ENCODE measurements at regions not wholly inside any gene's neighbourhood (a gene's known extent, or its start where the extent isn't known, plus 50 kb on each side); places are given as distances from the start of the nearest gene placed in this dataset.
A peak's percentile ranks its signal among the peaks of the same experiment; 100 is the strongest.

DNA sequence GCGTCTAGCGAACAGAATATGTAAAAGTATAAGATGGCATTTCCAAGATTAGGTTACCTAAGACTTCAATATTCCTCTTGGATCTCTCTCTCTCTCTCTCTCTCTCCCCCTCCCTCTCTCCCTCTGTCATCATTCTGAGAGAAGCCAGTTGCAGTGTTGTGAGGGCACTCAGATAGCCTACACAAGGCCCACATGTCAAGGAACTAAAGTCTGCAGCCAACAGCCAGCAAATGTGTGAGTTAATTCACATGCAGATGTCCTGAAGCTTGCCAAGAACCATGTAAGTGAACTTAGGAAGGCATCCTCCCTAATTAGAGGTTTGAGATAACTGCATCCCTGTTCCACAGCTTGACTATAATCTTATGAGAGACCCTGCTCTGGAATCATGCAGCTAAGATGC lies 822.9 kb upstream of the PRR20A start:
- TF ChIP-seq, protein P1, sequence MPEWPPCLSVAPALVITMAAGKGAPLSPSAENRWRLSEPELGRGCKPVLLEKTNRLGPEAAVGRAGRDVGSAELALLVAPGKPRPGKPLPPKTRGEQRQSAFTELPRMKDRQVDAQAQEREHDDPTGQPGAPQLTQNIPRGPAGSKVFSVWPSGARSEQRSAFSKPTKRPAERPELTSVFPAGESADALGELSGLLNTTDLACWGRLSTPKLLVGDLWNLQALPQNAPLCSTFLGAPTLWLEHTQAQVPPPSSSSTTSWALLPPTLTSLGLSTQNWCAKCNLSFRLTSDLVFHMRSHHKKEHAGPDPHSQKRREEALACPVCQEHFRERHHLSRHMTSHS (tag by site-specific recombination; IDR thresholded peaks at IDR 0.05), result no peak
- TF ChIP-seq ZNF768 (tag by site-specific recombination; IDR thresholded peaks at IDR 0.05) (no peak), ZXDB (tag by site-specific recombination; IDR thresholded peaks at IDR 0.05) (no peak), ZNF146 (tag by site-specific recombination; IDR thresholded peaks at IDR 0.05) (no peak), ZNF211 (tag by site-specific recombination; IDR thresholded peaks at IDR 0.05; ENCODE audit: low read depth) (no peak)
- TF ChIP-seq, protein P2, sequence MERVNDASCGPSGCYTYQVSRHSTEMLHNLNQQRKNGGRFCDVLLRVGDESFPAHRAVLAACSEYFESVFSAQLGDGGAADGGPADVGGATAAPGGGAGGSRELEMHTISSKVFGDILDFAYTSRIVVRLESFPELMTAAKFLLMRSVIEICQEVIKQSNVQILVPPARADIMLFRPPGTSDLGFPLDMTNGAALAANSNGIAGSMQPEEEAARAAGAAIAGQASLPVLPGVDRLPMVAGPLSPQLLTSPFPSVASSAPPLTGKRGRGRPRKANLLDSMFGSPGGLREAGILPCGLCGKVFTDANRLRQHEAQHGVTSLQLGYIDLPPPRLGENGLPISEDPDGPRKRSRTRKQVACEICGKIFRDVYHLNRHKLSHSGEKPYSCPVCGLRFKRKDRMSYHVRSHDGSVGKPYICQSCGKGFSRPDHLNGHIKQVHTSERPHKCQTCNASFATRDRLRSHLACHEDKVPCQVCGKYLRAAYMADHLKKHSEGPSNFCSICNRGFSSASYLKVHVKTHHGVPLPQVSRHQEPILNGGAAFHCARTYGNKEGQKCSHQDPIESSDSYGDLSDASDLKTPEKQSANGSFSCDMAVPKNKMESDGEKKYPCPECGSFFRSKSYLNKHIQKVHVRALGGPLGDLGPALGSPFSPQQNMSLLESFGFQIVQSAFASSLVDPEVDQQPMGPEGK (tag by site-specific recombination; IDR thresholded peaks at IDR 0.05), result no peak
- H3K4me3 ChIP-seq (ENCODE audit: low read depth, low read length), result no peak overlapping the region
- H3K4me1 ChIP-seq (ENCODE audit: control insufficient read depth, insufficient read depth, low read length), result no peaks in the 10 kb centered on the region
- no peaks in the 10 kb centered on the region for H3K36me3 ChIP-seq (ENCODE audit: control insufficient read depth in 2 of 2, insufficient read depth in 1 of 2, low read length in 2 of 2)
- ChIA-PET POLR2A (no interaction called here), CTCF (no interaction called here)
- no peak overlapping the region for H3K27ac ChIP-seq (ENCODE audit: extremely low read depth, low read depth, low read length)
- no peaks in the 10 kb centered on the region for H3K9me3 ChIP-seq (ENCODE audit: control insufficient read depth, insufficient read depth, low read depth, low read length)

DNA sequence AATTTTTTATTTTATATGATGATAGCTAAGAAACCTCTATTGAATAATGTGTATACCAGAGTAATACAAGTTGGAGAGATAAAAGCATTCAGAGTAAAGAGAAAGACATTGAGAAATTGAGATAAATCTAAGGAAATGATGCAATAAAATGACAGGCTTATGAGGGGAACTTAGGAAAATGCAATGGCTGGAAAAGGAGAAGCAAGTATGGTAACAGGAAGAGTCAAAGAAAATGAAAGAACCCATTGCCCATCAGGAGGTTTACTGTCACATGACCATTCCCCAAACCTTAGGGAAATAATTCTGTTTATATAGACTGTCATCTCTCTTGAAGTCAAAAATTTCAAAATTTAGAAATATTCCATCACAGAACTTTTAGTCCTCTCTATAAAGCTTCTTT lies 808.0 kb upstream of the PRR20A start:
- H3K4me3 ChIP-seq (ENCODE audit: low read depth, low read length), result no peak overlapping the region
- ChIA-PET POLR2A (no interaction called here), CTCF (no interaction called here)

DNA sequence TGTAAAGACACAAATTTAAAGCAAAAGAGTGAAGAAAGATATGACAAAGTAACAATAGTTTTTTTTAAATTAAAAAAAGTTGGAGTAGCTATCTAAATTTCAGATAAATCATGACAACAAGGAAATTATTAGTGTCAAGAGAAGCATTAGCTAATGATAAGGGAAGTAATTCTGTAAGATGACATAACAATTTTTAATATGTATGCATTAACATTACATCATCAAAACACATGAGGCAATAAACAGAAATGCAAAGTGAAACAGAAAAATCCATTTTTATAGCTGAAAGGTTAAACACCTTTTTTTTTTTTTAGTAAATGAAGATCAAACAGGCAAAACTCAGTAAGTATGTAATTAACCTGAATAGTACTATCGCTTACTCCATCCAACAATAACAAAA lies 804.9 kb upstream of the PRR20A start:
- Histone ChIP-seq H3K9me3 (ENCODE audit: control insufficient read depth, insufficient read depth, low read depth, low read length) (no peaks in the 10 kb centered on the region), H3K4me3 (ENCODE audit: low read depth, low read length) (no peak overlapping the region), H3K36me3 (ENCODE audit: control insufficient read depth in 2 of 2, insufficient read depth in 1 of 2, low read length in 2 of 2) (no peaks in the 10 kb centered on the region), H3K4me1 (ENCODE audit: control insufficient read depth, insufficient read depth, low read length) (no peaks in the 10 kb centered on the region), H3K27ac (ENCODE audit: extremely low read depth, low read depth, low read length) (no peak overlapping the region)
- POLR2A ChIA-PET, result no interaction called here
- CTCF ChIA-PET, result interaction anchor here (0.7 kb wide), 1 partner anchor 36 kb away, joined by 5 read pairs; no protein-coding TSS in a partner anchor
- TF ChIP-seq, protein P3, sequence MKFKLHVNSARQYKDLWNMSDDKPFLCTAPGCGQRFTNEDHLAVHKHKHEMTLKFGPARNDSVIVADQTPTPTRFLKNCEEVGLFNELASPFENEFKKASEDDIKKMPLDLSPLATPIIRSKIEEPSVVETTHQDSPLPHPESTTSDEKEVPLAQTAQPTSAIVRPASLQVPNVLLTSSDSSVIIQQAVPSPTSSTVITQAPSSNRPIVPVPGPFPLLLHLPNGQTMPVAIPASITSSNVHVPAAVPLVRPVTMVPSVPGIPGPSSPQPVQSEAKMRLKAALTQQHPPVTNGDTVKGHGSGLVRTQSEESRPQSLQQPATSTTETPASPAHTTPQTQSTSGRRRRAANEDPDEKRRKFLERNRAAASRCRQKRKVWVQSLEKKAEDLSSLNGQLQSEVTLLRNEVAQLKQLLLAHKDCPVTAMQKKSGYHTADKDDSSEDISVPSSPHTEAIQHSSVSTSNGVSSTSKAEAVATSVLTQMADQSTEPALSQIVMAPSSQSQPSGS (tag by site-specific recombination; IDR thresholded peaks at IDR 0.05; ENCODE audit: low read depth), result peak; percentile 62
- TF ChIP-seq, protein P4, sequence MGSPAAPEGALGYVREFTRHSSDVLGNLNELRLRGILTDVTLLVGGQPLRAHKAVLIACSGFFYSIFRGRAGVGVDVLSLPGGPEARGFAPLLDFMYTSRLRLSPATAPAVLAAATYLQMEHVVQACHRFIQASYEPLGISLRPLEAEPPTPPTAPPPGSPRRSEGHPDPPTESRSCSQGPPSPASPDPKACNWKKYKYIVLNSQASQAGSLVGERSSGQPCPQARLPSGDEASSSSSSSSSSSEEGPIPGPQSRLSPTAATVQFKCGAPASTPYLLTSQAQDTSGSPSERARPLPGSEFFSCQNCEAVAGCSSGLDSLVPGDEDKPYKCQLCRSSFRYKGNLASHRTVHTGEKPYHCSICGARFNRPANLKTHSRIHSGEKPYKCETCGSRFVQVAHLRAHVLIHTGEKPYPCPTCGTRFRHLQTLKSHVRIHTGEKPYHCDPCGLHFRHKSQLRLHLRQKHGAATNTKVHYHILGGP (tag by site-specific recombination; IDR thresholded peaks at IDR 0.05), result no peak
- TF ChIP-seq ZNF473 (tag by site-specific recombination; IDR thresholded peaks at IDR 0.05), result no peak

More for the DNA sequence above, 808.0 kb upstream of the PRR20A start:
- Histone ChIP-seq H3K36me3 (ENCODE audit: control insufficient read depth in 2 of 2, insufficient read depth in 1 of 2, low read length in 2 of 2) (no peaks in the 10 kb centered on the region), H3K9me3 (ENCODE audit: control insufficient read depth, insufficient read depth, low read depth, low read length) (no peaks in the 10 kb centered on the region), H3K4me1 (ENCODE audit: control insufficient read depth, insufficient read depth, low read length) (no peaks in the 10 kb centered on the region), H3K27ac (ENCODE audit: extremely low read depth, low read depth, low read length) (no peak overlapping the region)
- no peak for TF ChIP-seq REPIN1 (tag by site-specific recombination; IDR thresholded peaks at IDR 0.05; ENCODE audit: low read depth)
- no peak for TF ChIP-seq ZNF132 (tag by site-specific recombination; IDR thresholded peaks at IDR 0.05; ENCODE audit: borderline replicate concordance)
- no peak for TF ChIP-seq HOXA7 (CRISPR knock-in tag; IDR thresholded peaks at IDR 0.05; ENCODE audit: borderline replicate concordance)

- TF ChIP-seq YY2 (tag by site-specific recombination; IDR thresholded peaks at IDR 0.05) (no peak), KLF17 (tag by site-specific recombination; IDR thresholded peaks at IDR 0.05) (no peak), ZNF549 (tag by site-specific recombination; IDR thresholded peaks at IDR 0.05) (no peak), ZNF692 (tag by site-specific recombination; IDR thresholded peaks at IDR 0.05) (no peak)
- no peak overlapping the region for H3K4me3 ChIP-seq (ENCODE audit: low read depth, low read length)
- ChIA-PET CTCF (no interaction called here), POLR2A (no interaction called here)
- H3K27ac ChIP-seq (ENCODE audit: extremely low read depth, low read depth, low read length), result no peak overlapping the region
- no peaks in the 10 kb centered on the region for H3K9me3 ChIP-seq (ENCODE audit: control insufficient read depth, insufficient read depth, low read depth, low read length)
- no peaks in the 10 kb centered on the region for H3K36me3 ChIP-seq (ENCODE audit: control insufficient read depth in 2 of 2, insufficient read depth in 1 of 2, low read length in 2 of 2)
- H3K4me1 ChIP-seq (ENCODE audit: control insufficient read depth, insufficient read depth, low read length), result no peaks in the 10 kb centered on the region
Observed at GRCh38 chr13:56338421-56338820, 802.3 kb upstream of the PRR20A start.
